BLaER1 treated with 17β-estradiol and CSF1 and Interleukin-3, amounts not matched to agents 10 nM and 100 nM (cell line): ENCODE measurements at regions not wholly inside any gene's neighbourhood (a gene's known extent, or its start where the extent isn't known, plus 50 kb on each side); places are given as distances from the start of the nearest gene placed in this dataset.
A peak's percentile ranks its signal among the peaks of the same experiment; 100 is the strongest.
"Not testable (repeated sequence)": the region's sequence is repeated elsewhere in the genome, so short reads cannot be mapped to it uniquely, and the experiment has no call there.

Experiments used
- H3K27ac ChIP-seq, 11 experiments: shearing (Covaris generic); formaldehyde crosslinking; 2 replicates each; pipeline ENCODE4 v1.8.1; 2022
- H3K27me3 ChIP-seq, 11 experiments: shearing (Covaris generic); formaldehyde crosslinking; 2 replicates each; pipeline ENCODE4 v1.8.1; 2022
- H3K36me3 ChIP-seq, 11 experiments: shearing (Covaris generic); formaldehyde crosslinking; 2 replicates each; pipeline ENCODE4 v1.8.1; 2022
- H3K4me1 ChIP-seq, 10 experiments: shearing (Covaris generic); formaldehyde crosslinking; 2 replicates each; pipeline ENCODE4 v1.8.1; 2022
- H3K4me2 ChIP-seq, 11 experiments: shearing (Covaris generic); formaldehyde crosslinking; 2 replicates each; pipeline ENCODE4 v1.8.1; 2022
- H3K4me3 ChIP-seq, 10 experiments: shearing (Covaris generic); formaldehyde crosslinking; 2 replicates each; pipeline ENCODE4 v1.8.1; 2022
- H3K9ac ChIP-seq, 11 experiments: shearing (Covaris generic); formaldehyde crosslinking; 2 replicates each; pipeline ENCODE4 v1.8.1; 2022
- H3K9me3 ChIP-seq, 11 experiments: shearing (Covaris generic); formaldehyde crosslinking; replicated peaks in 1 of 11; 2 replicates each; pipeline ENCODE4 v1.8.1; 2022
- H4K20me1 ChIP-seq, 11 experiments: shearing (Covaris generic); formaldehyde crosslinking; 2 replicates each; pipeline ENCODE4 v1.8.1; 2022
- Cebpa-rat ChIP-seq, 11 experiments: shearing (Covaris generic); IDR thresholded peaks; 2 replicates each; pipeline ENCODE4 v1.8.1; 2022

GRCh38 chr1:194062526-194062925 lies 876.1 kb upstream of the B3GALT2 start:
- no peak for TF ChIP-seq Cebpa-rat (IDR thresholded peaks at IDR 0.05)
- Histone ChIP-seq H3K4me2 (peak overlapping the region in 2 of 11 experiments; percentile 30 to 53; a peak in 2 of 22 replicates), H3K27me3 (no peaks in the 10 kb centered on the region), H3K9me3 (peaks cover 0 to 11% (median 5%) of the 10 kb centered on the region in 11 experiments; a peak in 6 of 22 replicates), H3K27ac (no peak overlapping the region; a peak in 1 of 22 replicates), H3K36me3 (no peaks in the 10 kb centered on the region), H3K9ac (no peak overlapping the region), H4K20me1 (no peaks in the 10 kb centered on the region), H3K4me1 (peaks cover 0 to 20% (median 2%) of the 10 kb centered on the region in 10 experiments; a peak in 9 of 20 replicates), H3K4me3 (no peak overlapping the region)

DNA sequence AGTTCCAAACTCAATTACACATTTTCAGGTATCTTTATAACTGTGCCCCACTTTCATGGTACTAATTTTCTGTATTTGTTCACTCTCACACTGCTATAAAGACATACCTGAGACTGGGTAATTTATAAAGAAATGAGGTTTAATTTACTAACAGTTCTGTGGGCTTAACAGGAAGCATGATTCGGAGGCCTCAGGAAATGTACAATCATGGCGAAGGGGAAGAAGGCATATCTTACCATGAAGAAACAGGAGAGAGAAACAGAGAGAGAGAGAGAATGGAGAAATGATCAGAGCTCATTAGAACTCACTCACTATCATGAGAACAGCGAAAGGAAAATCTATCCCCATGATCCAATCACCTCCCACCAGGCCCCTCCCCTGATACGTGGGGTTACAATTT lies 874.1 kb upstream of the B3GALT2 start:
- Histone ChIP-seq H3K36me3 (no peaks in the 10 kb centered on the region), H3K9me3 (peaks cover 0 to 11% (median 5%) of the 10 kb centered on the region in 11 experiments; a peak in 6 of 22 replicates), H3K27ac (no peak overlapping the region), H3K9ac (no peak overlapping the region), H3K27me3 (no peaks in the 10 kb centered on the region), H3K4me2 (peak overlapping the region in 6 of 11 experiments; percentile 6 to 53 (median 44); a peak in 10 of 22 replicates), H3K4me3 (no peak overlapping the region), H3K4me1 (peaks cover 0 to 34% (median 6%) of the 10 kb centered on the region in 10 experiments; a peak in 12 of 20 replicates), H4K20me1 (no peaks in the 10 kb centered on the region)
- TF ChIP-seq Cebpa-rat (IDR thresholded peaks at IDR 0.05): no peak

DNA sequence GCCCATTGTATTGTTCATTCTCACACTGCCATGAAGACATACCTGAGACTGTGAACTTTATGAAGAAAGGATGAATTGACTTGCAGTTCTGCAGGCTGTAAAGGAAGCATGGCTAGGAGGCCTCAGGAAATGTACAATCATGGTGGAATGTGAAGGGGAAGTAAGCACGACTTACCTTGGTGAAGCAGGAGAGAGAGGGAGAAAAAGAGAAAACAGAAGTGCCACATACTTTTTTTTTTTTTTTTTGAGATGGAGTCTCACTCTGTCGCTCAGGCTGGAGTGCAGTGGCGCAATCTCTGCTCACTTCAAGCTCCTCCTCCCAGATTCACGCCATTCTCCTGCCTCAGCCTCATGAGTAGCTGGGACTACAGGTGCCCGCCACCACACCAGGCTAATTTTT lies 871.9 kb upstream of the B3GALT2 start:
- H3K4me1 ChIP-seq: peaks cover 0 to 45% (median 6%) of the 10 kb centered on the region in 10 experiments; a peak in 12 of 20 replicates
- H3K36me3 ChIP-seq, H3K27ac ChIP-seq, H3K4me3 ChIP-seq, H3K27me3 ChIP-seq, H3K4me2 ChIP-seq, H3K9ac ChIP-seq, H4K20me1 ChIP-seq: not testable (repeated sequence)
- peaks cover 0 to 11% (median 5%) of the 10 kb centered on the region in 11 experiments; a peak in 5 of 22 replicates for H3K9me3 ChIP-seq

- peaks cover 0 to 11% (median 5%) of the 10 kb centered on the region in 11 experiments; a peak in 5 of 22 replicates for H3K9me3 ChIP-seq
Observed at GRCh38 chr1:194056169-194056568, 869.8 kb upstream of the B3GALT2 start.

GRCh38 chr1:194055536-194055935 lies 869.1 kb upstream of the B3GALT2 start:
- Histone ChIP-seq H3K9me3 (peaks cover 0 to 11% (median 5%) of the 10 kb centered on the region in 11 experiments; a peak in 5 of 22 replicates), H3K27me3 (no peaks in the 10 kb centered on the region), H3K4me2 (peak overlapping the region in 3 of 11 experiments; percentile 38 to 70 (median 70); a peak in 6 of 22 replicates), H3K4me3 (no peak overlapping the region), H3K36me3 (no peaks in the 10 kb centered on the region), H3K9ac (no peak overlapping the region), H3K27ac (peak overlapping the region in 1 of 11 experiments; percentile 21; a peak in 2 of 22 replicates), H4K20me1 (no peaks in the 10 kb centered on the region), H3K4me1 (peaks cover 0 to 40% (median 4%) of the 10 kb centered on the region in 10 experiments; a peak in 12 of 20 replicates)
- TF ChIP-seq Cebpa-rat (IDR thresholded peaks at IDR 0.05): no peak

More at GRCh38 chr1:194056169-194056568, 869.8 kb upstream of the B3GALT2 start:
- H3K4me1 ChIP-seq: peaks cover 0 to 46% (median 6%) of the 10 kb centered on the region in 10 experiments; a peak in 12 of 20 replicates
- H3K4me2 ChIP-seq: peak overlapping the region in 3 of 11 experiments; percentile 38 to 70 (median 70); a peak in 7 of 22 replicates
- H3K9ac ChIP-seq: no peak overlapping the region
- no peak overlapping the region for H3K4me3 ChIP-seq
- TF ChIP-seq Cebpa-rat (IDR thresholded peaks at IDR 0.05): no peak
- no peaks in the 10 kb centered on the region for H3K27me3 ChIP-seq
- H3K36me3 ChIP-seq: no peaks in the 10 kb centered on the region
- peak overlapping the region in 1 of 11 experiments; percentile 21; a peak in 2 of 22 replicates for H3K27ac ChIP-seq
- H4K20me1 ChIP-seq: no peaks in the 10 kb centered on the region

- no peaks in the 10 kb centered on the region for H3K27me3 ChIP-seq
- peaks cover 0 to 34% (median 2%) of the 10 kb centered on the region in 10 experiments; a peak in 9 of 20 replicates for H3K4me1 ChIP-seq
- no peak overlapping the region for H3K27ac ChIP-seq
- no peaks in the 10 kb centered on the region for H3K9me3 ChIP-seq
- no peaks in the 10 kb centered on the region for H3K36me3 ChIP-seq
- TF ChIP-seq Cebpa-rat (IDR thresholded peaks at IDR 0.05): no peak
- no peak overlapping the region for H3K9ac ChIP-seq
- H3K4me2 ChIP-seq: peak overlapping the region in 2 of 11 experiments; percentile 33 to 43; a peak in 3 of 22 replicates
- H4K20me1 ChIP-seq: no peaks in the 10 kb centered on the region
- no peak overlapping the region for H3K4me3 ChIP-seq
Observed at GRCh38 chr1:194052514-194053338, 866.3 kb upstream of the B3GALT2 start.

GRCh38 chr1:194047921-194048320 lies 861.5 kb upstream of the B3GALT2 start:
- Histone ChIP-seq H3K4me1 (peaks cover 0 to 5% (median 0%) of the 10 kb centered on the region in 10 experiments; a peak in 1 of 20 replicates), H3K4me3 (no peak overlapping the region), H3K9me3 (no peaks in the 10 kb centered on the region), H3K9ac (no peak overlapping the region), H3K27ac (no peak overlapping the region), H3K27me3 (no peaks in the 10 kb centered on the region; a peak in 1 of 22 replicates), H3K36me3 (no peaks in the 10 kb centered on the region), H3K4me2 (no peak overlapping the region), H4K20me1 (no peaks in the 10 kb centered on the region)
- no peak for TF ChIP-seq Cebpa-rat (IDR thresholded peaks at IDR 0.05)

DNA sequence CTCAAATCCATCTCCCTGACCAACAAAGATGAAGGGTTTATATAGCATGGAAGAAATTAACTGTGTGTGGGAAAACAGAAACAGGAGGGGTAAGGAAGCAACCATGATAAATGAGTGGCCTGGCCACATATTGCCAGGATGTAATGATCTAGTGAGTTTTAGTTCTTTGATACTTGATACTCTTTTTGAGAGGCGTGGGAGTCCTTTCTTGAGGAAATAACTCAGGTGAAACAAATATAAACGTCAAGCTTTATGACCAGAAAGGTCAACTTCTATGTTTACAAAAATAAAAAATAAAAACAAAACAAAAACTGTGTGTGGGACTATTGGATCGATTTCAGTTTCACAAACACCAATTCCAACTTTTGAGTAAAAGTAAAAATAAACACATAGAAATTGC lies 860.8 kb upstream of the B3GALT2 start:
- Histone ChIP-seq H3K4me1 (no peaks in the 10 kb centered on the region; a peak in 1 of 20 replicates), H3K4me3 (no peak overlapping the region), H3K4me2 (no peak overlapping the region), H3K36me3 (no peaks in the 10 kb centered on the region), H3K9ac (no peak overlapping the region), H3K9me3 (no peaks in the 10 kb centered on the region), H3K27ac (no peak overlapping the region), H4K20me1 (no peaks in the 10 kb centered on the region), H3K27me3 (no peaks in the 10 kb centered on the region; a peak in 1 of 22 replicates)
- TF ChIP-seq Cebpa-rat (IDR thresholded peaks at IDR 0.05): no peak

DNA sequence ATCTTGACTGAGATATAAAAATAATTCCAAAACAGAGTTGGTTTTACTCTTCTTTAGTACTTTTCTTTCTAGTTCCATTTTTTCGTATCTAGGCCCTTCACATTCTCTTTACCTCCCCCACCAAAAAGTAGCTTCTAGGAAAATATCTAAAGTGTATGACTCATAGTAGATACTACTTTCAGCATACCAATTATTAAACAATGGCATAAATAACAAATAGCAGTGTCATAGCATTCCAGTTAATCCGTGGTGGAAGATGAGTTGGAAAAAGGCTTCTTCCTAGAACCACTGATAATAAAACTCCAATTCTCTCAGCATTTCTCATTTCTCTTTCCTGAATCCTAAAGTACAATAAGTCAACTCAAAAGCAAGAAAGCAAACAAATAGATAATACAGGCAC lies 859.0 kb upstream of the B3GALT2 start:
- H3K36me3 ChIP-seq: no peaks in the 10 kb centered on the region
- no peak overlapping the region for H3K4me2 ChIP-seq
- no peak overlapping the region for H3K9ac ChIP-seq
- TF ChIP-seq Cebpa-rat (IDR thresholded peaks at IDR 0.05): no peak
- no peaks in the 10 kb centered on the region for H3K4me1 ChIP-seq
- no peaks in the 10 kb centered on the region; a peak in 1 of 22 replicates for H3K27me3 ChIP-seq
- H3K9me3 ChIP-seq: no peaks in the 10 kb centered on the region
- no peak overlapping the region for H3K27ac ChIP-seq
- no peaks in the 10 kb centered on the region for H4K20me1 ChIP-seq
- H3K4me3 ChIP-seq: no peak overlapping the region
